ENCODE measurements at regions not wholly inside any gene's neighbourhood (a gene's known extent, or its start where the extent isn't known, plus 50 kb on each side); places are given as distances from the start of the nearest gene placed in this dataset.

DNA sequence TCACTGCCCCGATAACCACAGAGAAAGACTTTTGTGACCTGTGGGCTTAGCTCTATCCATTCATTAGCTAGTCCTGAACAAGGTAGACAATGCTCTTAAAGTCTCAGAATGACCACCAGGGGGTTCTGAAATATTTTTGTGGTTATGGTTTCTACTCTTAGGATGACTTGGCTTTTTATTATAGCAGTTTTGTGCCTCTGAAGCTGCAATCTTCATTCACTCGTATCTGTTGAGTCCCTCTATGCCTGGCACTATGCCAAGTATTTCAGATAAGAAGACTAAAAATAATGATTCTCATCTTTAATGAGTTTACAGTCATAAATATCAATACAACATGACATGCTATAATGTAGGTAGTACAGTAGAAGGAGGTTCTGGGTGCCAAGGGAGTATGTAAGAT, 130.8 kb upstream of the TRHDE start:
- TF ChIP-seq EEA1 (CRISPR knock-in tag; IDR thresholded peaks at IDR 0.05; ENCODE audit: borderline replicate concordance) = no peak
- no peak for TF ChIP-seq HCFC1 (IDR thresholded peaks at IDR 0.05; ENCODE audit: low read depth, low read length)
- no peak for TF ChIP-seq MYNN (CRISPR knock-in tag; IDR thresholded peaks at IDR 0.05; ENCODE audit: low read depth)
- no peak for TF ChIP-seq TCF7 (IDR thresholded peaks at IDR 0.05; ENCODE audit: low read depth)
- TF ChIP-seq, protein P1, sequence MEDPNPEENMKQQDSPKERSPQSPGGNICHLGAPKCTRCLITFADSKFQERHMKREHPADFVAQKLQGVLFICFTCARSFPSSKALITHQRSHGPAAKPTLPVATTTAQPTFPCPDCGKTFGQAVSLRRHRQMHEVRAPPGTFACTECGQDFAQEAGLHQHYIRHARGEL (CRISPR knock-in tag; IDR thresholded peaks at IDR 0.05) = no peak
- TF ChIP-seq ESRRA (CRISPR knock-in tag; IDR thresholded peaks at IDR 0.05; ENCODE audit: low read depth) = no peak
- TF ChIP-seq, protein P2, sequence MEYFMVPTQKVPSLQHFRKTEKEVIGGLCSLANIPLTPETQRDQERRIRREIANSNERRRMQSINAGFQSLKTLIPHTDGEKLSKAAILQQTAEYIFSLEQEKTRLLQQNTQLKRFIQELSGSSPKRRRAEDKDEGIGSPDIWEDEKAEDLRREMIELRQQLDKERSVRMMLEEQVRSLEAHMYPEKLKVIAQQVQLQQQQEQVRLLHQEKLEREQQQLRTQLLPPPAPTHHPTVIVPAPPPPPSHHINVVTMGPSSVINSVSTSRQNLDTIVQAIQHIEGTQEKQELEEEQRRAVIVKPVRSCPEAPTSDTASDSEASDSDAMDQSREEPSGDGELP (IDR thresholded peaks at IDR 0.05; ENCODE audit: borderline replicate concordance, low read depth) = no peak
- TF ChIP-seq ZNF317 (CRISPR knock-in tag; IDR thresholded peaks at IDR 0.05) = no peak
- no peak for TF ChIP-seq HBP1 (CRISPR knock-in tag; IDR thresholded peaks at IDR 0.05; ENCODE audit: low read depth)
- TF ChIP-seq PHF5A (CRISPR knock-in tag; IDR thresholded peaks at IDR 0.05; ENCODE audit: low read depth, unreplicated experiment) = no peak
- TF ChIP-seq HOMEZ (CRISPR knock-in tag; IDR thresholded peaks at IDR 0.05; ENCODE audit: low read depth) = no peak
- TF ChIP-seq, protein P3, sequence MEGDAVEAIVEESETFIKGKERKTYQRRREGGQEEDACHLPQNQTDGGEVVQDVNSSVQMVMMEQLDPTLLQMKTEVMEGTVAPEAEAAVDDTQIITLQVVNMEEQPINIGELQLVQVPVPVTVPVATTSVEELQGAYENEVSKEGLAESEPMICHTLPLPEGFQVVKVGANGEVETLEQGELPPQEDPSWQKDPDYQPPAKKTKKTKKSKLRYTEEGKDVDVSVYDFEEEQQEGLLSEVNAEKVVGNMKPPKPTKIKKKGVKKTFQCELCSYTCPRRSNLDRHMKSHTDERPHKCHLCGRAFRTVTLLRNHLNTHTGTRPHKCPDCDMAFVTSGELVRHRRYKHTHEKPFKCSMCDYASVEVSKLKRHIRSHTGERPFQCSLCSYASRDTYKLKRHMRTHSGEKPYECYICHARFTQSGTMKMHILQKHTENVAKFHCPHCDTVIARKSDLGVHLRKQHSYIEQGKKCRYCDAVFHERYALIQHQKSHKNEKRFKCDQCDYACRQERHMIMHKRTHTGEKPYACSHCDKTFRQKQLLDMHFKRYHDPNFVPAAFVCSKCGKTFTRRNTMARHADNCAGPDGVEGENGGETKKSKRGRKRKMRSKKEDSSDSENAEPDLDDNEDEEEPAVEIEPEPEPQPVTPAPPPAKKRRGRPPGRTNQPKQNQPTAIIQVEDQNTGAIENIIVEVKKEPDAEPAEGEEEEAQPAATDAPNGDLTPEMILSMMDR (CRISPR knock-in tag; IDR thresholded peaks at IDR 0.05) = no peak
- TF ChIP-seq RXRB (CRISPR knock-in tag; IDR thresholded peaks at IDR 0.05; ENCODE audit: borderline replicate concordance) = no peak
- TF ChIP-seq ZNF768 (CRISPR knock-in tag; IDR thresholded peaks at IDR 0.05) = no peak

Measured in HepG2 (cell line).